Heart left ventricle (tissue), 16 donors: ENCODE measurements at regions not wholly inside any gene's neighbourhood (a gene's known extent, or its start where the extent isn't known, plus 50 kb on each side); places are given as distances from the start of the nearest gene placed in this dataset.

Experiments used
- ATAC-seq, 4 donors: fragments of 200-7000 bp; cut with Tn5 transposase; one replicate each; pipeline ENCODE4 v1.9.1; 2020 to 2022; ENCODE audit warnings: moderate library complexity in 4 of 4, mild to moderate bottlenecking in 3 of 4, moderate number of reproducible peaks in 1 of 4
- DNase-seq, 5 donors: peaks; one replicate each; pipeline ENCODE4 v3.0.0-alpha.2; 2020
- H3K27ac ChIP-seq, 12 donors: fragments of 200-600 bp; sonication (generic) in 4 of 12; one replicate each; pipeline versions ENCODE4 v1.5.0 to v1.8.0; 2016 to 2022; ENCODE audit warnings: mild to moderate bottlenecking in 2 of 12
- H3K27me3 ChIP-seq, 9 donors: fragments of 200-600 bp; sonication (generic) in 2 of 9; one replicate each; pipeline versions ENCODE4 v1.5.1 to v1.8.0; 2016 to 2022; ENCODE audit warnings: mild to moderate bottlenecking in 3 of 9
- H3K36me3 ChIP-seq, 9 donors: fragments of 200-600 bp; sonication (generic) in 2 of 9; one replicate each; pipeline versions ENCODE4 v1.5.0 to v1.8.0; 2018 to 2022; ENCODE audit warnings: mild to moderate bottlenecking in 2 of 9
- H3K4me1 ChIP-seq, 12 donors: fragments of 200-600 bp; sonication (generic) in 4 of 12; one replicate each; pipeline versions ENCODE4 v1.5.0 to v1.8.0; 2016 to 2022; ENCODE audit warnings: mild to moderate bottlenecking in 3 of 12
- H3K4me3 ChIP-seq, 12 donors: fragments of 200-600 bp; sonication (generic) in 4 of 12; one replicate each; pipeline versions ENCODE4 v1.5.0 to v1.8.0; 2017 to 2022; ENCODE audit warnings: mild to moderate bottlenecking in 9 of 12, moderate library complexity in 4 of 12
- H3K9me3 ChIP-seq, 12 donors: fragments of 200-600 bp; sonication (generic) in 4 of 12; one replicate each; pipeline versions ENCODE4 v1.5.0 to v1.8.0; 2016 to 2022; ENCODE audit warnings: mild to moderate bottlenecking in 1 of 12
- POLR2A ChIP-seq, 2 donors: fragments of 450-650 bp; IDR thresholded peaks; one replicate each; pipeline ENCODE4 v1.6.1; 2017; ENCODE audit warnings: antibody characterized with exemption in 2 of 2, mild to moderate bottlenecking in 2 of 2, moderate library complexity in 2 of 2
- whole genome bisulfite sequencing, 4 donors: extraction: QIAGEN DNeasy Blood & Tissue Kit in 2 of 4; methylation state at CpG; one replicate each; pipeline versions ENCODE4 v1.1.5 to v1.1.7; 2013 to 2018; 5-methylcytosine and 5-hydroxymethylcytosine counted together
- intact Hi-C, 10 donors: fragments of 100-400 bp; cut with DNase I; formaldehyde crosslinking; loops; one replicate each; pipeline versions ENCODE4 v1.11.1 to v1.14.2; 2022
- TF ChIP-seq, protein P1 (sequence below), 12 donors: fragments of 200-600 bp; sonication (generic) in 4 of 12; IDR thresholded peaks; one replicate each; pipeline versions ENCODE4 v1.5.0 to v1.8.0; 2018 to 2022; ENCODE audit warnings: antibody characterized with exemption in 12 of 12, mild to moderate bottlenecking in 5 of 12
- donor health status: ischemic (EF 13 %, LVEDD 7.1; RV severe dilation, severe dysfunction).
- donor health status: healthy with polysubstance abuse.
- donor health status: DM: no; HTN: yes; CAD: no.
- donor health status: DM: no; HTN: no; CAD: no.
- donor health status: ischemic (EF 25% LVEDD 6.9; RV normal size, moderate dysfunction).
- donor health status: ischemic (EF 25% LVEDD 5.7; RV mildly dilated, moderate dysfunction).
- donor health status: healthy.
- donor health status: DM: yes; HTN: yes; CAD: no.
- donor health status: ischemic (EF 35%, LVEDD 5.7; RV mildly dilated, moderate dysfunction).
- donor health status: nonischemic (EF 11% LVEDD 7.7; RV severe dilation, severe dysfunction).
- donor health status: DM: yes; HTN: yes; CAD: no.
- donor health status: PGD.
- donor health status: ischemic (EF 29% LVEDD 5.4; RV normal size, mild dysfunction).
- donor health status: nonischemic (EF 23%, LVEDD 6.1; RV moderate dilation, normal function).

GRCh38 chr5:14003936-14004335 is 59.4 kb upstream of the DNAH5 start:
- 59 to 70% (median 65%) methylated on average over 4 of the region's 4 CpGs for WGBS, 4 donors
- intact Hi-C loops, result loop anchor here in 1 of 10 donors (10.0 kb wide), 1 partner anchor 351 kb away; no protein-coding TSS in a partner anchor

GRCh38 chr5:14003513-14003912 is 59.0 kb upstream of the DNAH5 start:
- WGBS, 4 donors, result 91 to 100% (median 93%) methylated on average over 2 of the region's 2 CpGs
- peaks cover 0 to 9% (median 0%) of the 10 kb centered on the region in 12 donors for H3K4me1 ChIP-seq
- H3K4me3 ChIP-seq, result no peak overlapping the region
- no peak for TF ChIP-seq POLR2A (IDR thresholded peaks at IDR 0.05)
- TF ChIP-seq, protein P1, sequence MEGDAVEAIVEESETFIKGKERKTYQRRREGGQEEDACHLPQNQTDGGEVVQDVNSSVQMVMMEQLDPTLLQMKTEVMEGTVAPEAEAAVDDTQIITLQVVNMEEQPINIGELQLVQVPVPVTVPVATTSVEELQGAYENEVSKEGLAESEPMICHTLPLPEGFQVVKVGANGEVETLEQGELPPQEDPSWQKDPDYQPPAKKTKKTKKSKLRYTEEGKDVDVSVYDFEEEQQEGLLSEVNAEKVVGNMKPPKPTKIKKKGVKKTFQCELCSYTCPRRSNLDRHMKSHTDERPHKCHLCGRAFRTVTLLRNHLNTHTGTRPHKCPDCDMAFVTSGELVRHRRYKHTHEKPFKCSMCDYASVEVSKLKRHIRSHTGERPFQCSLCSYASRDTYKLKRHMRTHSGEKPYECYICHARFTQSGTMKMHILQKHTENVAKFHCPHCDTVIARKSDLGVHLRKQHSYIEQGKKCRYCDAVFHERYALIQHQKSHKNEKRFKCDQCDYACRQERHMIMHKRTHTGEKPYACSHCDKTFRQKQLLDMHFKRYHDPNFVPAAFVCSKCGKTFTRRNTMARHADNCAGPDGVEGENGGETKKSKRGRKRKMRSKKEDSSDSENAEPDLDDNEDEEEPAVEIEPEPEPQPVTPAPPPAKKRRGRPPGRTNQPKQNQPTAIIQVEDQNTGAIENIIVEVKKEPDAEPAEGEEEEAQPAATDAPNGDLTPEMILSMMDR (IDR thresholded peaks at IDR 0.05), result no peak
- no peaks in the 10 kb centered on the region for H3K36me3 ChIP-seq
- intact Hi-C loops, result loop anchor here in 1 of 10 donors (10.0 kb wide), 1 partner anchor 351 kb away; no protein-coding TSS in a partner anchor
- no peaks in the 10 kb centered on the region for H3K27me3 ChIP-seq
- H3K9me3 ChIP-seq, result peaks cover 0 to 5% (median 0%) of the 10 kb centered on the region in 12 donors
- DNase-seq, result no peak
- ATAC-seq, result no peak
- H3K27ac ChIP-seq, result no peak overlapping the region

More at GRCh38 chr5:14003936-14004335, 59.4 kb upstream of the DNAH5 start:
- no peak for TF ChIP-seq POLR2A (IDR thresholded peaks at IDR 0.05)
- TF ChIP-seq, protein P1 (IDR thresholded peaks at IDR 0.05), result no peak
- Histone ChIP-seq H3K36me3 (no peaks in the 10 kb centered on the region), H3K27ac (no peak overlapping the region), H3K9me3 (peaks cover 0 to 5% (median 0%) of the 10 kb centered on the region in 12 donors), H3K27me3 (no peaks in the 10 kb centered on the region), H3K4me3 (no peak overlapping the region), H3K4me1 (peaks cover 0 to 9% (median 0%) of the 10 kb centered on the region in 12 donors)
- DNase-seq (no peak), ATAC-seq (no peak)

DNA sequence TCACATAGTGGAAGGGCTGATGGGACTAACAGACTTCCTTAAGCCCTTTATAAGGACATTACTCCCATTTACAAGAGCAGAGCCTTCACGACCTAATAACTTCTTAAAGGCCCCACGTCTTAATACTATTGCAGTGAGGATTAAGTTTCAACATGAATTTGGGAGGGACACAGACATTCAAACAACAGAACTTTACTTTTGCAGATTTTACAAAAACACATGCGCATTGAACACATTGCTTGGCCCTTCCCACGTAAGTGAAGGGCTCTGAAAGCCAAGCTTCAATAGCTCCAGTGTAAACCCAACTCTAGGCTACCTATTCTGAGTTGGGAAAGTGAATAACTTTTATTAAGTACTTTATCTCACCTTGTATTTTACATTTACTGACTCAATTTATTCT is 53.8 kb upstream of the DNAH5 start:
- ATAC-seq, result no peak
- Histone ChIP-seq H3K9me3 (peaks cover 0 to 13% (median 8%) of the 10 kb centered on the region in 12 donors), H3K36me3 (no peaks in the 10 kb centered on the region), H3K27me3 (peaks cover 0 to 4% (median 0%) of the 10 kb centered on the region in 9 donors), H3K4me3 (no peak overlapping the region), H3K27ac (no peak overlapping the region), H3K4me1 (no peaks in the 10 kb centered on the region)
- intact Hi-C loops, result loop anchor here in 5 of 10 donors (10.0 kb wide), 4 partner anchors 107 to 647 kb away; no protein-coding TSS in a partner anchor
- WGBS, 4 donors, result 57 to 77% (median 66%) methylated on average over 4 of the region's 4 CpGs
- TF ChIP-seq POLR2A (IDR thresholded peaks at IDR 0.05), result no peak
- TF ChIP-seq, protein P1 (IDR thresholded peaks at IDR 0.05), result no peak
- DNase-seq, result no peak

DNA sequence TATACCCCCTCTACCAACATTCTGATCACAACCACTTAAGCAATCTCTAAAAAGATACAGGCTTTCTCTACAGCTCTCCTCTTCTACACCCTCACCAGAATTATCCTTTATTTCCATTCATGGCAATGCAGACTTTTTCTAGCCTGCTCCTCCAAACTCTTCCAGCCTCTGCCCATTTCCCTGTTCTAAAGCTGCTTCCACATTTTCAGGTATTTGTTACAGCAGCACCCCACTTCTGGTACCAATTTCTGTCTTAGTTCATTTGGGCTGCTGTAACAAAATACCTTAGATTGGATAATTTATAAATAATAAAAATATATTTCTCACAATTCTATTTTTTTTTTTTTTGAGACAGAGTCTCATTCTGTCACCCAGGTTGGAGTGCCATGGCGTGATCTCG is 53.0 kb upstream of the DNAH5 start:
- Histone ChIP-seq H3K36me3 (no peaks in the 10 kb centered on the region), H3K27me3 (peaks cover 0 to 4% (median 0%) of the 10 kb centered on the region in 9 donors), H3K4me1 (no peaks in the 10 kb centered on the region), H3K4me3 (no peak overlapping the region), H3K9me3 (peaks cover 0 to 13% (median 8%) of the 10 kb centered on the region in 12 donors), H3K27ac (no peak overlapping the region)
- DNase-seq, result no peak
- TF ChIP-seq, protein P1 (IDR thresholded peaks at IDR 0.05), result no peak
- TF ChIP-seq POLR2A (IDR thresholded peaks at IDR 0.05), result no peak
- ATAC-seq, result no peak
- WGBS, 4 donors, result 94 to 100% (median 97%) methylated on average over 2 of the region's 2 CpGs
- intact Hi-C loops, result loop anchor here in 5 of 10 donors (10.0 kb wide), 4 partner anchors 107 to 647 kb away; no protein-coding TSS in a partner anchor
